WTC11 (cell line): ENCODE measurements at regions not wholly inside any gene's neighbourhood (a gene's known extent, or its start where the extent isn't known, plus 50 kb on each side); places are given as distances from the start of the nearest gene placed in this dataset.

Experiments
- ATAC-seq: fragments of 200-7000 bp; cut with Tn5 transposase; 2 replicates; pipeline ENCODE4 v1.10.0; 2021; ENCODE audit warnings: mild to moderate bottlenecking, moderate library complexity
- CTCF ChIA-PET: fragments of 300-600 bp; sonication (Branson Sonifier 250); formaldehyde crosslinking; loops from one replicate; lab custom pipeline; 2021; ENCODE audit warnings: antibody characterized with exemption; lab: Charles Lee
- POLR2A ChIA-PET: fragments of 350-600 bp; sonication (Branson Sonifier 250); formaldehyde crosslinking; loops from one replicate; lab custom pipeline; 2021; ENCODE audit warnings: antibody characterized with exemption; lab: Charles Lee
- DNase-seq: peaks from one replicate; pipeline ENCODE4 v3.0.0; 2021; ENCODE audit warnings: low spot score
- H3K27ac Mint-ChIP-seq: 2 replicates; pipeline ENCODE4 v1.8.0; 2021; ENCODE audit warnings: mixed read lengths
- H3K27me3 Mint-ChIP-seq: 2 replicates; pipeline ENCODE4 v1.8.0; 2021; ENCODE audit warnings: low read depth, mild to moderate bottlenecking, moderate library complexity, mixed read lengths
- H3K36me3 Mint-ChIP-seq: 2 replicates; pipeline ENCODE4 v1.8.0; 2021; ENCODE audit warnings: mixed read lengths
- H3K4me1 Mint-ChIP-seq: 2 replicates; pipeline ENCODE4 v1.8.0; 2022; ENCODE audit warnings: mixed read lengths
- H3K4me3 Mint-ChIP-seq: 2 replicates; pipeline ENCODE4 v1.8.0; 2021; ENCODE audit warnings: mild to moderate bottlenecking, moderate library complexity, mixed read lengths
- H3K9me3 Mint-ChIP-seq: 2 replicates; pipeline ENCODE4 v1.8.0; 2021; ENCODE audit warnings: mixed read lengths
- ATF1 ChIP-seq: sonication (generic); formaldehyde crosslinking; IDR thresholded peaks from 2 replicates; pipeline ENCODE4 v1.8.1; 2023; ENCODE audit warnings: mild to moderate bottlenecking, moderate library complexity, missing genetic modification reagents
- ATF3 ChIP-seq: sonication (generic); formaldehyde crosslinking; conservative IDR thresholded peaks from 2 replicates; pipeline ENCODE4 v1.8.1; 2022; ENCODE audit warnings: mild to moderate bottlenecking, missing genetic modification reagents
- ATF6 ChIP-seq: sonication (generic); formaldehyde crosslinking; IDR thresholded peaks from 2 replicates; pipeline ENCODE4 v1.8.1; 2023; ENCODE audit warnings: mild to moderate bottlenecking, missing genetic modification reagents
- CREB1 ChIP-seq: sonication (generic); formaldehyde crosslinking; IDR thresholded peaks from 2 replicates; pipeline ENCODE4 v1.8.0; 2023; ENCODE audit warnings: mild to moderate bottlenecking, missing genetic modification reagents
- HMGXB4 ChIP-seq: sonication (generic); formaldehyde crosslinking; IDR thresholded peaks from 2 replicates; pipeline ENCODE4 v1.8.1; 2023; ENCODE audit warnings: mild to moderate bottlenecking, moderate library complexity, missing genetic modification reagents
- JUN ChIP-seq: sonication (generic); formaldehyde crosslinking; IDR thresholded peaks from 2 replicates; pipeline ENCODE4 v1.8.0; 2023; ENCODE audit warnings: mild to moderate bottlenecking, missing genetic modification reagents
- MLX ChIP-seq: sonication (generic); formaldehyde crosslinking; IDR thresholded peaks from 2 replicates; pipeline ENCODE4 v1.8.1; 2023; ENCODE audit warnings: mild to moderate bottlenecking, missing genetic modification reagents, moderate library complexity
- PREB ChIP-seq: sonication (generic); formaldehyde crosslinking; IDR thresholded peaks from 2 replicates; pipeline ENCODE4 v1.8.1; 2022; ENCODE audit warnings: mild to moderate bottlenecking, missing genetic modification reagents, moderate library complexity, borderline replicate concordance
- RELA ChIP-seq: sonication (generic); formaldehyde crosslinking; IDR thresholded peaks from 2 replicates; pipeline ENCODE4 v1.8.1; 2022; ENCODE audit warnings: missing genetic modification reagents, mild to moderate bottlenecking, borderline replicate concordance
- SMAD3 ChIP-seq: sonication (generic); formaldehyde crosslinking; IDR thresholded peaks from 2 replicates; pipeline ENCODE4 v1.8.0; 2022; ENCODE audit warnings: missing genetic modification reagents, mild to moderate bottlenecking, borderline replicate concordance
- SOX15 ChIP-seq: fragments of 250-450 bp; sonication (Bioruptor Pico); IDR thresholded peaks from 2 replicates; pipeline ENCODE4 v1.9.0; 2021; ENCODE audit warnings: mild to moderate bottlenecking
- TCF7 ChIP-seq: sonication (generic); formaldehyde crosslinking; IDR thresholded peaks from 2 replicates; pipeline ENCODE4 v1.8.0; 2022; ENCODE audit warnings: mild to moderate bottlenecking, low read depth, missing genetic modification reagents, moderate library complexity
- USF2 ChIP-seq: sonication (generic); formaldehyde crosslinking; IDR thresholded peaks from 2 replicates; pipeline ENCODE4 v1.8.1; 2023; ENCODE audit warnings: mild to moderate bottlenecking, missing genetic modification reagents, moderate library complexity
- ZBTB21 ChIP-seq: sonication (generic); formaldehyde crosslinking; IDR thresholded peaks from 2 replicates; pipeline ENCODE4 v1.8.1; 2023; ENCODE audit warnings: mild to moderate bottlenecking, missing genetic modification reagents, borderline replicate concordance
- ZNF232 ChIP-seq: sonication (generic); formaldehyde crosslinking; IDR thresholded peaks from 2 replicates; pipeline ENCODE4 v1.8.0; 2022; ENCODE audit warnings: mild to moderate bottlenecking, missing genetic modification reagents
- ZNF416 ChIP-seq: fragments of 250-450 bp; sonication (Bioruptor Pico); IDR thresholded peaks from 2 replicates; pipeline ENCODE4 v1.9.0; 2021; ENCODE audit warnings: mild to moderate bottlenecking, inconsistent platforms
- ZNF532 ChIP-seq: fragments of 250-450 bp; sonication (Bioruptor Pico); IDR thresholded peaks from 2 replicates; pipeline ENCODE4 v1.9.0; 2021; ENCODE audit warnings: mild to moderate bottlenecking, borderline replicate concordance

GRCh38 chr5:72688916-72689315 is 127.5 kb upstream of the TNPO1 start (continued):
- TF ChIP-seq USF2 (CRISPR knock-in tag) (no peak), HMGXB4 (no peak), ZBTB21 (CRISPR knock-in tag) (no peak), ATF6 (CRISPR knock-in tag) (no peak), SMAD3 (no peak), CREB1 (CRISPR knock-in tag) (no peak), ZNF416 (CRISPR knock-in tag) (no peak)

GRCh38 chr5:72687288-72687687 is 129.2 kb upstream of the TNPO1 start:
- Mint-ChIP-seq H3K36me3 (no peaks in the 10 kb centered on the region; the same call in 1 of the 2 replicates), H3K27ac (no peak overlapping the region), H3K4me1 (no peaks in the 10 kb centered on the region), H3K9me3 (peaks cover 13% of the 10 kb centered on the region), H3K4me3 (no peak overlapping the region), H3K27me3 (no peaks in the 10 kb centered on the region)
- DNase-seq (no peak), ATAC-seq (no peak)
- CTCF ChIA-PET: no interaction called here
- POLR2A ChIA-PET: no interaction called here
- TF ChIP-seq RELA (CRISPR knock-in tag) (no peak), ZBTB21 (CRISPR knock-in tag) (no peak), USF2 (CRISPR knock-in tag) (no peak), ZNF232 (CRISPR knock-in tag) (no peak), ATF1 (CRISPR knock-in tag) (no peak), TCF7 (CRISPR knock-in tag) (no peak), JUN (no peak), ZNF532 (CRISPR knock-in tag) (no peak), PREB (CRISPR knock-in tag) (no peak), MLX (no peak), SOX15 (no peak), ATF3 (CRISPR knock-in tag) (no peak)
